ENCODE measurements at regions not wholly inside any gene's neighbourhood (a gene's known extent, or its start where the extent isn't known, plus 50 kb on each side); places are given as distances from the start of the nearest gene placed in this dataset.
"Not testable (repeated sequence)": the region's sequence is repeated elsewhere in the genome, so short reads cannot be mapped to it uniquely, and the experiment has no call there.

DNA sequence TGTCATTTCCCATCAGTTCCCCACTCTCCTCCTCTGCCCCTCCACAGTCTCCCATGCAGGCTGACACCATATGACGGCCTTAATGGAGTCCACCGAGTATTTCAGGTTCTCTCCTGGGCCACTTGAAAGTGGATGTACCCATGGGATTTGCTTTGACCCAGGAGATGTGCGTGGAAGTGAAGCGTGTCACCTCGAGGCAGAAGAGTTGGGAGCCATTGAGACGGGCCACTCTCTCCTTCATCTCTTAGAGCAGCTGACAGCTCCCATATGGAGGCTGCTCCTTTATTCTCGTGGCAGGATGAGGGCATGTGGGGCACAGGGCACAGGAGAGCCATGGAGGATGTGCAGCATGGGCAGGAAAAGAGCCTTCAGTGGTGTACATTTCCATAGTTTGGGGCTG, 144.7 kb upstream of the CRYM start:
- ATAC-seq; DNase-seq; intact Hi-C loops (cut with micrococcal nuclease): not testable (repeated sequence)

DNA sequence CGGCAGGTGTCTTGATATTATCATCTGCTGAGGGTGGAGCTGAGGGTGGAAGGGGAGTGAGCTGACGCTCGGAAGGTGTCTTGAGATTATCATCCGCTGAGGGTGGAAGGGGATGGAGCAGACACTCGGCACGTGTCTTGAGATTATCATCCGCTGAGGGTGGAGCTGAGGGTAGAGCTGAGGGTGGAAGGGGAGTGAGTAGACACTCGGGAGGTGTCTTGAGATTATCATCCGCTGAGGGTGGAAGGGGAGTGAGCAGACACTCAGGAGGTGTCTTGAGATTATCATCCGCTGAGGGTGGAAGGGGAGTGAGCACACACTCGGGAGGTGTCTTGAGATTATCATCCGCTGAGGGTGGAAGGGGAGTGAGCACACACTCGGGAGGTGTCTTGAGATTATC, 126.6 kb upstream of the CRYM start:
- ATAC-seq; DNase-seq; intact Hi-C loops (cut with micrococcal nuclease): not testable (repeated sequence)

DNA sequence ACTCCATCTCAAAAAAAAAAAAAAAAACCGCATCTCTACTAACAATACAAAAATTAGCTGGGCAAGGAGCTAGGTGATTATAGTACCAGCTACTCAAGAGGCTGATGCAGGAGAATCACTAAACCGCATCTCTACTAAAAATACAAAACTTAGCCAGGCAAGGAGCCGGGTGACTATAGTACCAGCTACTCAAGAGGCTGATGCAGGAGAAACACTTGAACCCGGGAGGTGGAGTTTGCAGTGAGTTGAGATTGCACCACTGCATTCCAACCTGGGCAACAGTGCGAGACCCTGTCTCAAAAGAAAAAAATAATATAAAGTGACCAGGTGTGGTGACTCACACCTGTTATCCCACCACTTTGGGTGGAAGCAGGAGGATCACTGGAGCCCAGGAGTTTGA, 119.8 kb upstream of the CRYM start:
- intact Hi-C loops (cut with micrococcal nuclease); ATAC-seq; DNase-seq: not testable (repeated sequence)

DNA sequence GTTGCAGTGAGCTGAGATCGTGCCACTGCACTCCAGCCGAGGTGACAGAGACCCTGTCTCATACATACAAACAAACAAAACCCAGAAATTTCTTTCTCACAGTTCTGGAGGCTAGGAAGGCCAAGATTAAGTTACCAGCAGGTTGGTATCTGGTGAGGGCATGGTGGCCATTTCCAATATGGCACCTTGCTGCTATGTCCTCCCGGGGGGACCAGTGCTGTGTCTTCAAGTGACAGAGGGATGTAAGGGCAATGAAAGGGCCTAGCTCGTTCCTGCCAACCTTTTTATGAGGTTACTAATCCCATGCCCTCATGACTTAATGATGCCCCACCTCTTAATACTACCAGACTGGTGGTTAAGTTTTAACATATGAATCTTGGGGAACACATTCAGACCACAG, 118.5 kb upstream of the CRYM start:
- ATAC-seq; DNase-seq; intact Hi-C loops (cut with micrococcal nuclease): not testable (repeated sequence)

DNA sequence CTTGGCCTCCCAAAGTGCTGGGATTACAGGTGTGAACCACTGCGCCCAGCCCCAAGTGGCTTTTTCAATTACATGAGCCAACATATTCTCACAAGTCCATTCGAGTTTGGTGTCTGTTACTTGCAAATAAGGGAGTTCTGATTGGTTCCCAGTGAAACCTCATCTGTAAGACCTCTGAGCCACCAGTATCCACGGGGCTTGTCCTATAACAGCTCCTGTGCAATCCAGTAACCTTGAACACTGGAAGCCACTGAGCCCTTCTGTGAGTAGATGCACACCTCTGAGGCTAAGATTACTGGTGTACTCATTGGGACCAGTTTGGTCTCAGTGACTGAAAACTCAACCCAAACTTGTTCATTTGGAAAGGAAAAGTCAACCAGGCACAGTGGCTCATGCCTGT, 112.5 kb upstream of the CRYM start:
- DNase-seq; ATAC-seq; intact Hi-C loops (cut with micrococcal nuclease): not testable (repeated sequence)

DNA sequence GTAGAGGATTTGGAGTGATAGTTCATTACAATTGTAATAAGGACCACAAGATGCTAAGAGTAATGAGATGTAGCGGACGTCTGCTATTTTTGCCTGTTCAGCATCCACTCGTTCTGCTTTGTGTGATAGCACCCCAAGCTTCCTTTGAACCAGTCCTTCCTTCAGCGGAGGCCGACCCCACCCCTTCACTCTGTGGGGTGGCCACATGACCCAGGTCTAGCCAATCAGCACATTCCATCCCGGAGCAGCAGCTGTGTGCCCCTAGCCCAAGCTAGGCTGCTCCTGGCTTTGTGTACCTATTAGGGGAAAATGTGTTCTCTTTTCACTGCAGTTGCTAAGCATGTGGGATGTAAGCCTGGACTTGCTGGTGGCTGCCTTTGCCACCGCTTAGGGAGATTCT, 111.8 kb upstream of the CRYM start:
- intact Hi-C loops (cut with micrococcal nuclease); DNase-seq; ATAC-seq: not testable (repeated sequence)

DNA sequence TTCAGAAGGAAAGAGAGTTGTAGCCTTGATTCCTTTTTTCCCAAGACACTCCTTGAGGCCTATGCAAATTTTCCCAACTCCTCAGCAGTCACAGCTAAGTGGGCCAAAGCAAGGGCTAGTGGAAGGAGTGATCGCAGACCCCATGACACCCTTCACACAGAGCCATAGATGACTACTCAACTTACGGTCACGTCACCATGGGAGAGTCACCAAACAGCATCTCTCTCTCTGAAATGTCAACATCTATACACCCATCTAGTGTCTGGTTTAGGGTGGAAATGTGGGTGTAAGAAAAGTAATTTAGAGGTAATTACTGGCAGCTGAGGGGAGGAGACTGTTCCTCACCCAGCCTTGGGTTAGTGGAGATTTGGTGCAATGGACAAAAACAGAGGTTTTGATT, 109.7 kb upstream of the CRYM start:
- ATAC-seq; DNase-seq; intact Hi-C loops (cut with micrococcal nuclease): not testable (repeated sequence)

DNA sequence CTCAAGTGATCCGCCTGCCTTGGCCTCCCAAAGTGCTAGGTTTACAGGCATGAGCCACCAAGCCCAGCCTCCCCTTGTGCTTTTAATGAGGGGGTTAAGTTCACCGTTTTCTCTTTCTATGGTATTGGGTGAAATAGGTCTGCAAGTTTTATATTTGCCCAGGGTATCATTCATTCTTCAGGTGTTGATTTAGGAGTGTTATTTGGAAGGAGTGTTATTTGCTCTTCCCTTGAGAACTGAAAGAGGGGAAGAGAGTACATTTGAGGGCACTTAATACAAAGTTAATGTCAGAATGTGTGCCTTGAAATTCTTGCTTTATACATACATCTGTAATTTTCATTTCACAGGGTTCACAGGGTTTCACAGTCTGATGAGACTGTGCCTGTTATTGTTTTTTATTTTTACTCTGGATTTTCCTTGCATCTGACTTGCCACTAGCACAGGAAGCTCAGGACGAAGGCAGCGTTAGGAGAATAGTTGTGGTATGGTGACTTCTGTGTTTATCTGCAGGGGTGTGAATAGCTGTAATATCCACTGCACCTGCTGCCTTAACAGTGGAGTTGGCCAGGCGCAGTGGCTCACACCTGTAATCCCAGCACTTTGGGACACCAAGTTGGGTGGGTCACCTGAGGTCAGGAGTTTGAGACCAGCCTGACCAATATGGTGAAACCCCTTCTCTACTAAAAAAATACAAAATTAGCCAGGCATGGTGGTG, 108.3 kb upstream of the CRYM start:
- DNase-seq; intact Hi-C loops (cut with micrococcal nuclease); ATAC-seq: not testable (repeated sequence)

DNA sequence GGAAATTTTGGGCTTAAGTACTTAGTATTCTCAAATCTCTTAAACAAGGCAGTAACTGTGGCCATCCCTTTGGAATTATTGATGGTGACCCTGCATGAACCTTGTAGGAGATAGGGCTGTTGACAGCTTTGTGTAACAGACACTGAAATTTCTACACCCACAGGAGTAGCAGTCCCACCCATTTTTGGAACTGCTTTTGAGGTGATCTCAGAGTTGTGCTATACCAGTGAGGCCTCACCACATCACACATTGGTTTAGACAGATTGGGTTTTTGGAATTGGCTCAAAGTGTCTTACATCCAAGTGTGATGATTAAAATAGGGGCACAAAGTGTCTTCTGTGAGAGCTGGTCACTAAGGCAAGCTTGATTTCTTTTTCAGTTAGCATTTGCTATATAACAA, 105.6 kb upstream of the CRYM start:
- intact Hi-C loops (cut with micrococcal nuclease); DNase-seq: not testable (repeated sequence)
- ATAC-seq = peak; percentile 75

DNA sequence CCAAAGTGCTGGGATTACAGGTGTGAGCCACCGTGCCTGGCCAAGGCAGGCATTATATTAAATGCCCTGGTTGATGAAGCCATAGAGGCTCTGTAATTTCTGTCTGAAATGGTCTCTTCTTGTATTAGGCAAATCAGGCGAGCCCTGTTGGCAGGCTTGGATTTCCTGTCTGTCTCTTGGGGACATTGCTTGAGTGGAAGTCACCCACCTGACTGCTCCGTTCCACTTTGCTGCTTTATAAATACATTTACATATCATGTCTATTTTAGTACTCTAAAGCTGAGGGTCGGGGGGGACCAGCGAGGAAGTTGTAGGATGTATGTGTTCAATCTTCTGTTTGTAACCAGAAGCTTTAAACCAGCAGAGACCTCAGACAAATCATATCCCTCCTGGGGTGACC, 101.6 kb upstream of the CRYM start:
- ATAC-seq; DNase-seq; intact Hi-C loops (cut with micrococcal nuclease): not testable (repeated sequence)

DNA sequence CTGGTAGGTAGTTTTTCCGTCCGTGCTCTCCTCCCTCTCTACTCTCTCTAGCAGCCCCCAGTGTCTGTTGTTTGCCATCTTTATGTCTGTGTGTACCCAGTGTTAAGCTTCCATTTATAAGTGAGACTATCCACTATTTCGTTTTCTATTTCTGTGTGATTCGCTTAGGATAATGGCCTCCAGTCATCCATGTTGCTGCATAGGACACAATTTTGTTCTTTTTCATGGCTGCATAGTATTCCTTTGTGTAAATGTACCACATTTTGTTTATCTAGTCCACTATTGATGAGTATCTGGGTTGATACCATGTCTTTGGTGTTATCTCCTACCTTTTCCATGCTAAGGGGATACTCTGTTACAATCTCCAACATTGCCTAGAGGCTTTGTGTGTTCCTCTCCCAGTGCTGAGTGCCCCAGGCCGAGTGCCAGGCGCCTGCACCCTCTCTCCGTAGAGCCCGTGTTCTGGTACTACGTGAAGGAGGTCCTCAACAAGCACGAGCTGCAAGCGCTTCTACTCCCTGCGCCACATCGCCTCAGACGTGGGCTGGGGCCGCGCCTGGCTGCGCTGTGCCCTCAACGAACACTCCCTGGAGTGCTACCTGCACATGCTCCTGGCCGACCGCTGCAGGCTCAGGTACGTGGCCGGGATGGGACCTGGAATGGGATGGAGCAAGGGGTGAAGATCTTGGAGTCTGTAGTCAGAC, 98.3 kb upstream of the CRYM start:
- DNase-seq; ATAC-seq; intact Hi-C loops (cut with micrococcal nuclease): not testable (repeated sequence)

DNA sequence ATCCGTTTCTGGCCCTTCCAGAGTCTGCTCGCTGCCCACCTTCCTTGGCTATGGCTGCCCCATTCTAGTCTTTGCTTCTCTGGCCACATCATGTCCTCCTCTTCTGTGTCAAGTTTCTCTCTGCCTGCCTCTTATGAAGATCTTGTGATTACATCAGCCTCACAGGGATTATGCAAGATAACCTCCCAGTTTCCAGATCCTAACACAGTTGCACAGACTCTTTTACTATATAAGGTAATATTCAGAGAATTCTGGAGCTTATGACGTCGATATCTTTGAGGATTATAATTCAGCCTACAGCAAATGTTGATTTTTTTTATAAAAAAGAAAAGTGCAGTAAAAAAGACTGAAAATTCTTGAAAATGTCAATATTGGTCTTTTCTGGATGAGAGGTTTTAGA, 97.2 kb upstream of the CRYM start:
- intact Hi-C loops (cut with micrococcal nuclease); DNase-seq: not testable (repeated sequence)
- ATAC-seq = peak; percentile 57

DNA sequence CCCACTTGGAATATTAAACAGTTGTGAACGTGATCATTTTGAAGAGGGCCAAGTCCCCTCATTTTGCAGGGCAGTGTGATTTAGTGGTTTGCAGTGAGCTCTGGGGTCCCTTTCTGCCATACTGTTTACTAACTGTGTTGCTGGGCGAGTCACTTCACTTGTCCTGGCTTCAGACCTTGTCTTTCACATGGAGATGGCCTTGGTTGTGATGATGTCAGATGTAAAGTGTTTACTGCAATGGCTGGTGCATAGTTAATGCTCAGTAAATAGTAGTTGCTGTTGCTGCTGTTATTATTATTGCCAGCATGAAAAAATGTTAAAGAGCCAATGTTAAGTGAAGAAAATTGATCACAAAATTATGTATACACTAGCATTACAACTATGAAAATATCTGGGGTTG, 95.4 kb upstream of the CRYM start:
- ATAC-seq; intact Hi-C loops (cut with micrococcal nuclease); DNase-seq: not testable (repeated sequence)

DNA sequence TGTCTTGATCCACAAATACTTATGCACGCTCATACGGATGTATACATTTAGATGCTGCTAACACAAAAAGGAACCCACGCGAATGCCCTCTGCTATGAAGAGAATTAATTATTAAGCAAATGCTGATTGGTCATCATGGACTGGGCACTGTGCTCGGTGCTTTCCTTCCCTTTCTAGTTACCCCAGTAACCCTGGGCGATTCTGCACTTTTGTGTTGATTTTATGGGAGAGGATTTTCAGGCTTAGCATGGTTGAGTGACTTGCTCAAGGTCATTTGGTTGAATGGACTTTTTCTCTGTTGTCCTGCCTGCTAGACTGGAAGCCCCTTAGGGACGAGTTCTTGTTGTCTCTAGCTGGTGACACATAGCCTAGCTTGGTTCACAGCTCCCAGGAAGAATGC, 94.8 kb upstream of the CRYM start:
- DNase-seq; ATAC-seq; intact Hi-C loops (cut with micrococcal nuclease): not testable (repeated sequence)

DNA sequence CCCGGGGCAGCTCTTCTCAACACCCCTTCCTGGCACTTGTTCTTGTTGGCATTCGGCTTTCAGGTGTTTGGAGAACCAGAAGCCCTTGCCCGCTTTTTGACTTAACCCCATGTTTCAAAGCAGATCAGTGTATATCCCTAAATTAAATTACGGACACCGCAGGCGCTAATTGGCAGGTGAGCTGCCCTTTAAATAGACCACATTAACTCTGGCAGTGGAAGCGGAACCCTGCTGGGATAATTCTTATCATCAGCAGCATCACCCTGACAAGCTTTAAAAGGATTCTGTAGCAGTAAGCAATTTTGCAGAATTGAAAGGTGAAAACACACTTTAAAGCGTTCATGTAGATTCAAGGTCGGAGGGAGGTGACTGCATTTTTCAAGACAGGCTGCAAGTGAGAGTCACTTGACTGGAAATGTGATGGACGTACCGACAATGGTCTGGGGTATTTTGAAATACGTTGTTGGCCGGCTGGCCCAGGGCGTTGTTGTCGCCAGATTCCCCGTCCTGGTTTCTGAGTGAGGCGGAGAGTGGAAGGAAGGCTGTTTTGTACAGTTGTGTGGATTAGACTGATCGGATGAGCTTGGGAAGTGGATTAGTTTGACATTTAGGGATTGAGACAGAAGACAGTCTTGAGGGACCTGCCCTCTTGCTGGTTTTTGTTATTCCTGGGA, 94.2 kb upstream of the CRYM start:
- ATAC-seq; DNase-seq; intact Hi-C loops (cut with micrococcal nuclease): not testable (repeated sequence)

DNA sequence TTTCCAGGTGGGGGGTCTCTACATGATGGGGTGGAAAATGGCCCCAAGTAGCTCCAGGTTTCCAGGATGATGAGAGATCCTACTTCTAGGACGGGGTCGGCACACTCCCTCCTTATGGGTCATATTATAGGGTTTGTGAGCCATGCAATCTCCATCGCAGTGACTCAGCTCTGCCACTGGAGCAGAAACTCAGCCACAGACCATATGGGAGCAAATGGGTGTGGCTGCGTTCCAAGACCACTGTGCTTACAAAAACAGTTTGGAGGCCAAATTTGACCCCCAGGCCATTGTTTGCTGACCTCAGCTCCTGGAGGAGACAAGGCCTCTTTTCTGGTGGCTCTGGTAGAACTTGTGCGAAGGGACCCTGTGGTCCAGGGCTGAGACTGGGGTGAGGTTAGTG, 92.7 kb upstream of the CRYM start:
- intact Hi-C loops (cut with micrococcal nuclease); DNase-seq; ATAC-seq: not testable (repeated sequence)

DNA sequence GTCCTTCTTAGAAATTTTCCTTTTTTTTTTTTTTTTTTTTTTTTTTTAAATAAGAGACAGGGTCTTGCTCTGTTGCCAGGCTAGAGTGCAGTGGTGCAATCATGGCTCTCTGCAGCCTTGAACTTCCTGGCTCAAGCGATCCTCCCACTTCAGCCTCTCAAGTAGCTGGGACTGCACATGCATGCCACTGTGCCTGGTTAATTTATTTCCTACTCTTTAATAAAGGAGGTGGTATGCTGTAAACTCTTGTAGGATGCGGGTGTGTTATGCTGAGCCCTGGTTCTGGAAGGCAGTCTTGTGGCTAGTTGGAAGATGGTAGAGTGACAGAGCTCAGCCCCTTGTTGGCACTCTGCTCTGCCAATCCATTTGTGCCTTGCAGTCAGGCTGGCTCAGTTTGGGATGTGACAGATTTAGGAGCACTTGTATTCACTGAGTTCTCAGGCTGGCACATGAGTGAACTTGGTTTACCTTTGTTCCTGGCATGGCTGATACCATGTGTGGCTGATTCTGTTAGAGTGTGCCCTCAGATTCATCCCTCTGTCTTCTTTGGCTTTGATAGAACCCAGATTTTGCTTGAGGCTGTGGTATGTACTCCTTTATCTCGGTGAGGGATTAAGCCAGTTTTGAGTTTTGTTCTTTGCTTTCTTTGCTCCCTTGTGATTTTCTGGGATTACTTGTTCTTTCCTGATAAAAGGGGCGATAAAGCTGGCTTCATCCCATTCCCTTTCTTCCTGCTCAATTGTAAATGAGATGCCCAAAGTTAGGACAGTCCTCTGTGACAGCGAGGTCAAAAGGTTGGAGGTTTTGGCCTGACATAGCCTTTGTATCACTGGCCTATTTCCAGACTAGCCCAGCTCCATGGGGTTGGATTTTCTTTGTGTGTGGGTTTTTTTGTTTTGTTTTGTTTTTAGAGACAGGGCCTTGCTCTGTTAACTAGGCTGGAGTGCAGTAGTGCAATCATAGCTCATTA, 91.2 kb upstream of the CRYM start:
- peak; percentile 93 for ATAC-seq
- DNase-seq; intact Hi-C loops (cut with micrococcal nuclease): not testable (repeated sequence)

DNA sequence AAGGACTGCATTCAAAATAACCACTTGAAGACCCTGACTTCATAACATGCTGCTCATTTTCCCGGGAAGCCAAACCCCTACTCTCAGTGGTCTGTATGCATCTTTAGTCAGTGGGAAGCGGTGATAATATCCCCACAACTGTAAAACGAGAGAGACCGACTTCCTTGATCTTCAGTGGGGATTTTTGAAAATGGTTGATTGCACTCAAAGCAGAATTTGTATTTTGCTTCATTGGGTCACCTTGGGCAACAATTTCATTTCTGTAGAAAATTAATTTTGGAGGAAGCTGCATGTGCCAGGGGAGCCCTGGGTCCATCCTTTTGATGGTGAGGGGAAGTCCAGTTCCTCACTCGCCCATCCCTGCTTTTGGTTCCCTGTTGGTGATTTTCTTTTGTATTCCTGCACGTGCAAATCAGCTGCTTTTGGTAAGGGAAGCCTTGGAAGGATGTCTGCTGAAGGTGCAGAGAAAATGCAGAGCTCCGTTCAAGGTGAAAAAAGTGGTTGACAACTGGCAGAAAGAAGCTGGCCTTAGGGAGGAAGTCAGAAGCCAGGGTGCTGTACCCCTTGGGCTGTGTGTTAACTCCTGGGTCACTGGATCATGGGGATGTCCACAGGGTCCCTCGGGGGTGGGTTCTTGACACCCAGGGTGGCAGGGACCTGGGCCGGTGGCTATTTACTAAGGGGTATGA, 89.8 kb upstream of the CRYM start:
- DNase-seq; ATAC-seq; intact Hi-C loops (cut with micrococcal nuclease): not testable (repeated sequence)
